ENCODE measurements at regions not wholly inside any gene's neighbourhood (a gene's known extent, or its start where the extent isn't known, plus 50 kb on each side); places are given as distances from the start of the nearest gene placed in this dataset.
A peak's percentile ranks its signal among the peaks of the same experiment; 100 is the strongest.
"Not testable (repeated sequence)": the region's sequence is repeated elsewhere in the genome, so short reads cannot be mapped to it uniquely, and the experiment has no call there.

DNA sequence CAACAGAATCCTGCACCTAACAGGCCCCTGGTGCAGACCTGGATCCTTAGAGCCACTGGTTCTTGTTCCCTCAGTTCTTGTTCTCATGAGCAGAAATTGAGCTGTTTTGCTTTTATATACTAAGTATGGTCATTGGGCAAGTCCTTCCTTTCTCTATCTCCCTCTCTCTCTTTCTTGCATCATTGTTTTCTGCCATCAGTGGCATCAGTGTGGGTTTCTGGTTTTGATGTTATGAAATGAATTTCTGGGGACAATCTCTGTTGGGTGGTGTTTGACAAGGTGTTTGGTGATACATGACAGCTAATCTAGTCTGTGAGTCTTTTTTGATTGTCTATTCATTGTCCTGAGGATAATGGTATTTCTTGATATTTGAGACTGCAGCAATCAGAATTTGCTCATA, 168.0 kb upstream of the NOTCH2NLA start:
- H3K36me3 Mint-ChIP-seq (ENCODE audit: low read depth); H3K4me1 ChIP-seq (ENCODE audit: control insufficient read depth, insufficient read depth, low read length); H3K9me3 ChIP-seq (ENCODE audit: control insufficient read depth, low read length); H3K4me3 Mint-ChIP-seq; H3K27ac ChIP-seq (ENCODE audit: low read depth, low read length); H3K27me3 ChIP-seq (ENCODE audit: control insufficient read depth, insufficient read depth, low read length, poor library complexity, severe bottlenecking); H3K9me3 Mint-ChIP-seq; H3K36me3 ChIP-seq (ENCODE audit: control insufficient read depth, insufficient read depth, low read length); H3K4me1 Mint-ChIP-seq; DNase-seq; H3K27ac Mint-ChIP-seq; H3K9ac ChIP-seq (ENCODE audit: extremely low read depth, low read length, poor library complexity, severe bottlenecking); H3K27me3 Mint-ChIP-seq (ENCODE audit: insufficient read depth); H3K4me3 ChIP-seq (ENCODE audit: low read length): not testable (repeated sequence)

DNA sequence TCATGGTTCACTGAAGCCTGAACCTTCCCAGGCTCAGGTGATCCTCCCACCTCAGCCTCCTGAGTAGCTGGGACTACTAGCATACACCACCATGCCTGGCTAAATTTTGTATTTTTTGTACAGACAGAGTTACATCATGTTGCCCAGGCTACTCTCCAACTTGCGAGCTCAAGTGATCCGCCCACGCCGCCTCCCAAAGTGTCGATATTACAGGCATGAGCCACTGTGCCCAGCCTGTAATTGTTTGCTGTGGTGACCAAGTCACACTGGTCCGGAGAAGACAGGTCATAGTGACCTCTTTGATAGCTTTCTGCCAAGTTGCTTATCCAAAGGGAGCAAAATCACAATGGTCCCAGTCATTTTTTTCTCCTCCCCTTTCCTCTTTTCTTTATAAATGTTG, 167.4 kb upstream of the NOTCH2NLA start:
- DNase-seq; H3K36me3 ChIP-seq (ENCODE audit: control insufficient read depth, insufficient read depth, low read length); H3K27me3 Mint-ChIP-seq (ENCODE audit: insufficient read depth); H3K4me1 Mint-ChIP-seq; H3K4me3 ChIP-seq (ENCODE audit: low read length); H3K27ac ChIP-seq (ENCODE audit: low read depth, low read length); H3K9me3 ChIP-seq (ENCODE audit: control insufficient read depth, low read length); H3K9ac ChIP-seq (ENCODE audit: extremely low read depth, low read length, poor library complexity, severe bottlenecking); H3K9me3 Mint-ChIP-seq; H3K27me3 ChIP-seq (ENCODE audit: control insufficient read depth, insufficient read depth, low read length, poor library complexity, severe bottlenecking); H3K36me3 Mint-ChIP-seq (ENCODE audit: low read depth); H3K27ac Mint-ChIP-seq; H3K4me1 ChIP-seq (ENCODE audit: control insufficient read depth, insufficient read depth, low read length); H3K4me3 Mint-ChIP-seq: not testable (repeated sequence)
- 98% methylated on average over 5 of the region's 6 CpGs; no CpG with 5 or more reads in 1 of the 2 experiments for WGBS, 2 experiments (ENCODE audit: insufficient coverage in 1 of 2, insufficient read length in 1 of 2)

DNA sequence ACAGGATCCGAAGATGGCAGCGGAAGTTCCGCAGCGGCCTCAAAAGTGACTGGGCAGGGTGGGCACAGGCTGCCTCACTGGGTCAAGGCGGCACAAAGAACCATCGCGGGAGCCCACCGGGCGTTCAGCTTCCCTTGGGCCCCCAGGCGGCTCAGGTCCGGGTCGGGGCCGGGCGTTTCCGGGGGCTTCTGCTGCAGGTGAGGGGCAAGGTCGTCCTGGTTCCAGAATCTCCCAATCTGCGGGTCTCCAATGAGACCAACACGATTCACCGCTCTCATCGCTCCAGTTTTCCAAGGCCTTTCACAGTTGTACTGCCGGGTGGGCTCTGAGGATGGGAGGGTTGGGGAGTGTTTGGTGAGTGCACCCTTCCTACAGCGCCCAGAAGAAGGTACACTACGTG, 165.0 kb upstream of the NOTCH2NLA start:
- not testable (repeated sequence) for H3K36me3 Mint-ChIP-seq (ENCODE audit: low read depth); H3K4me3 Mint-ChIP-seq; H3K4me1 Mint-ChIP-seq; H3K27ac Mint-ChIP-seq; H3K9ac ChIP-seq (ENCODE audit: extremely low read depth, low read length, poor library complexity, severe bottlenecking); H3K27me3 ChIP-seq (ENCODE audit: control insufficient read depth, insufficient read depth, low read length, poor library complexity, severe bottlenecking); H3K9me3 ChIP-seq (ENCODE audit: control insufficient read depth, low read length); H3K4me1 ChIP-seq (ENCODE audit: control insufficient read depth, insufficient read depth, low read length); H3K27ac ChIP-seq (ENCODE audit: low read depth, low read length); H3K4me3 ChIP-seq (ENCODE audit: low read length); H3K36me3 ChIP-seq (ENCODE audit: control insufficient read depth, insufficient read depth, low read length); DNase-seq; H3K27me3 Mint-ChIP-seq (ENCODE audit: insufficient read depth); H3K9me3 Mint-ChIP-seq
- 93% methylated on average over 14 of the region's 23 CpGs; no CpG with 5 or more reads in 1 of the 2 experiments for WGBS, 2 experiments (ENCODE audit: insufficient coverage in 1 of 2, insufficient read length in 1 of 2)

DNA sequence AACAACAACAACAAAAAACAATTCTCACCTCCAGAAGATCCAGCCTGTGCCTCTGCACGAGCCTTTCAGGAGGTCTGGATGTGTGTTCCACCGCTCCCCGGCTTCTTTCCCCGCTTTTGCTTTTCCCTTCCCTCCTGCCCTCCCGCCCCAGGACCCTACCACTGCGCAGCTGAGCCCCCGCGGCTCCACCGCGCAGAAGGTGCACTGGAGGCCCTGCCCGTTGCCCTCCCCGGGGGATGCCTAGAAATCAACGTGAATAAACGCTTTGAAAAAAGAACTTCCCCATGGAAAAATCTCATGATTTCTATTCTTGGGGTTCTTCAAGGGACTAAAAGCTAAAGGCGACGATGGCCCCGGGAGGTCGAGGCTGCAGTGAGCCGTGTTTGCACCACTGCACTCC, 164.3 kb upstream of the NOTCH2NLA start:
- not testable (repeated sequence) for H3K4me1 Mint-ChIP-seq, DNase-seq, H3K27ac Mint-ChIP-seq

GRCh38 chr1:146389178-146389577, 160.4 kb upstream of the NOTCH2NLA start:
- H3K4me3 Mint-ChIP-seq; H3K4me1 ChIP-seq (ENCODE audit: control insufficient read depth, insufficient read depth, low read length); H3K27me3 ChIP-seq (ENCODE audit: control insufficient read depth, insufficient read depth, low read length, poor library complexity, severe bottlenecking); DNase-seq; H3K27ac Mint-ChIP-seq; H3K4me3 ChIP-seq (ENCODE audit: low read length); H3K27me3 Mint-ChIP-seq (ENCODE audit: insufficient read depth); H3K36me3 Mint-ChIP-seq (ENCODE audit: low read depth); H3K9me3 ChIP-seq (ENCODE audit: control insufficient read depth, low read length); H3K9ac ChIP-seq (ENCODE audit: extremely low read depth, low read length, poor library complexity, severe bottlenecking); H3K27ac ChIP-seq (ENCODE audit: low read depth, low read length); H3K4me1 Mint-ChIP-seq; H3K36me3 ChIP-seq (ENCODE audit: control insufficient read depth, insufficient read depth, low read length); H3K9me3 Mint-ChIP-seq: not testable (repeated sequence)
- 85 to 100% methylated on average over 1 to 3 of the region's 6 CpGs for WGBS, 2 experiments (ENCODE audit: insufficient coverage in 1 of 2, insufficient read length in 1 of 2)

More for the DNA sequence above, 164.3 kb upstream of the NOTCH2NLA start:
- H3K36me3 Mint-ChIP-seq (ENCODE audit: low read depth); H3K27me3 ChIP-seq (ENCODE audit: control insufficient read depth, insufficient read depth, low read length, poor library complexity, severe bottlenecking); H3K27ac ChIP-seq (ENCODE audit: low read depth, low read length); H3K4me3 ChIP-seq (ENCODE audit: low read length); H3K9me3 Mint-ChIP-seq; H3K9me3 ChIP-seq (ENCODE audit: control insufficient read depth, low read length); H3K36me3 ChIP-seq (ENCODE audit: control insufficient read depth, insufficient read depth, low read length); H3K4me1 ChIP-seq (ENCODE audit: control insufficient read depth, insufficient read depth, low read length); H3K27me3 Mint-ChIP-seq (ENCODE audit: insufficient read depth); H3K9ac ChIP-seq (ENCODE audit: extremely low read depth, low read length, poor library complexity, severe bottlenecking); H3K4me3 Mint-ChIP-seq: not testable (repeated sequence)
- WGBS, 2 experiments (ENCODE audit: insufficient coverage in 1 of 2, insufficient read length in 1 of 2) = 97% methylated on average over 14 of the region's 19 CpGs; no CpG with 5 or more reads in 1 of the 2 experiments

- H3K9me3 Mint-ChIP-seq; H3K4me1 ChIP-seq (ENCODE audit: control insufficient read depth, insufficient read depth, low read length); H3K27me3 Mint-ChIP-seq (ENCODE audit: insufficient read depth); H3K36me3 Mint-ChIP-seq (ENCODE audit: low read depth); H3K9me3 ChIP-seq (ENCODE audit: control insufficient read depth, low read length); H3K27me3 ChIP-seq (ENCODE audit: control insufficient read depth, insufficient read depth, low read length, poor library complexity, severe bottlenecking); H3K4me1 Mint-ChIP-seq; H3K36me3 ChIP-seq (ENCODE audit: control insufficient read depth, insufficient read depth, low read length); H3K9ac ChIP-seq (ENCODE audit: extremely low read depth, low read length, poor library complexity, severe bottlenecking); H3K4me3 ChIP-seq (ENCODE audit: low read length): not testable (repeated sequence)
- H3K4me3 Mint-ChIP-seq = peak overlapping the region; percentile 71
- H3K27ac Mint-ChIP-seq = peak overlapping the region; percentile 100
- peak; percentile 69 for DNase-seq
- peak overlapping the region; percentile 89 for H3K27ac ChIP-seq (ENCODE audit: low read depth, low read length)
- WGBS, 2 experiments (ENCODE audit: insufficient coverage in 1 of 2, insufficient read length in 1 of 2) = 100% methylated on average over 1 of the region's 10 CpGs; no CpG with 5 or more reads in 1 of the 2 experiments
These were observed 159.1 kb upstream of the NOTCH2NLA start for GRCh38 chr1:146387750-146388469.
